NAMALWA (cell line): ENCODE measurements at regions not wholly inside any gene's neighbourhood (a gene's known extent, or its start where the extent isn't known, plus 50 kb on each side); places are given as distances from the start of the nearest gene placed in this dataset.

ENCODE experiments used
- DNase-seq: peaks from one replicate; pipeline ENCODE4 v3.0.0-alpha.2; 2015; ENCODE audit warnings: low spot score

DNA sequence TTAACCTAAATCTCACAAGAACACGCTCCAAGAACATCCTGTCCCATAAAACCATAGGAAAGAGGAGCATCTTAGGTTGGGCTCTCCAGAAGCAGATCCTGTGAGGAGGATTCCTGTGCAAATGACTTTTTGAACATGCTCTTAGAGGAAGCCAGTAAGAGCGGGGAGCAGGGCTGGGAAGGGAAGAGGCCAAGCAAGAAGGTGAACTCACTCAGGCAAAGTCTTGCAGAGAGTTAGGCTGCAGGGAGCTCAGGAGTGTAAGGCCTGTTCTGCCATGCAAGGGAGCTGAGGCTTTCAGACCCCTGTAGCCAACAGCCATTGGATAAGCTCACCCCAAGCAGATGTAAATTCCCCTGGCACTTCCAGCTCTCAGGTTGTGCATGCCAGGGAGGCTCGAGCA lies 63.6 kb upstream of the LY86 start:
- DNase-seq, result no peak

DNA sequence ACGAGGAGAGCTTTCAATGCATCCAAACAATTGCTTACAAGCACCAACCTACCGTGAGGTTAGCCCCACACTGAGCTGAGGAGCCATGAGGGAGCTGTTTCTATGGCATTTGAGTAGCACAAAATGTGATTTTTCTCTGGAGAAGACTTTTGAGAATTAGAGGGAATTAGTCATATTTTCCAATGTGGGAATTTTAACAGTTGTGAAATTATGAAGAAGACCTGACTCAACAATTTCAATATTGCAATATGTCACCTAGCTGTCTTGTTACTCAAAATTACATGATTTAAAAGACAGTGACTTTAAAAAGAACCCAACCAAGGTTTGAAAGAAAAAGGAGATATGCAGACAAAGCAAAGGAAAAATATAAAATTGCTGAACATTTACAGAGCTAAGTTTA lies 62.6 kb upstream of the LY86 start:
- no peak for DNase-seq

DNA sequence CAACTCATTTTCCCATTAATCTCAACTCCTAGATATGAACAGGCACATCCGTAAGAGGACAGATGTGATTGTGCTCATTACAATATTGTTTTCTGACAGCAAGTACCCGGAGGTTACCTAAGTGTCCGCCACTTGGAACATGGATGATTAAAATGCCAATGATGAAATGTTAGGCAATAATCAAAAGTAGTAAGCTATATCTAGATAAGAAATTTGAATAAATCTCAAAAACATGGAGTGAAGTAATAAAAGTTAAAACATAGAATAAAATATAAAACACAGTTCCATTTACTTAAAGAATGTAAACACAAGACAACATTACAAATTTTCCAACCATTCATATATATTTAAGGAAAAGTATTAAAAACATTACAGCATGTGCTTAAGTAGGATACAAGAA lies 59.2 kb upstream of the LY86 start:
- DNase-seq, result no peak

DNA sequence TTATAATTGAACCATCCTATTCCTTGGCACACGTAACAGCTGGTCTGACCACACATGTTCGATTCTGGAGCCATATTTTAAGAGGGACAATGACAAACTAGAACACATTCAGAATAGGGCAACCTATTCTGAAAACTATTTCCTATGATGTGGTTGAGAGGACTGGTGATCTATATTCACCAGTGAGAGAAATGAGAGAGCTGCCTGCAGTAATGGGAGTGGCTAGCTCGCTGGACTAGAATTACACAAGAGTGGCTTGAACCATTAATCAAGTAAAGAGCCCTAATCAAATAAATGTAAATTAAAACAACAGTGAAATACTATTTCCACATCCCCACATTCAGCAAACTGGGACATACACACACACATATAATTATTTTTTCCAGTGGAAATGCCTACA lies 55.3 kb upstream of the LY86 start:
- no peak for DNase-seq

DNA sequence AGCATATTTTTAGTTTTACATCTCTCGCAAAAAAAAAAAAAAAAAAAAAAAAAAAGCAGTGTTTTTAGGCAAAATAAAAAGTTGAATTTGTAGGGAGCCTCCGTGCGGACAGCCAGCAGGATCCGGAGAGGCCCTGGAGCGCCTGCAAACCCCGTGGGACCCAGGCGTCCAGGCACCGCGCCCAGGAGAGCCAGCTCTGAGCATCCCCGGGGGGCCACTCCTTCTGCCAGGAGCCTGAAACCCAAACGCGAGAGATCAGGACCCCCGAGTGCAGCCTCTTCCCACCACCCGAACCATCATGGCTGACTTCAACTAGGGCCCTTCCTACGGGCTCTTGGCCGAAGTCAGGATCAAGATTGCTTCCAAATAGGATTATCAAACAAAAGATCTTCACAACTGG lies 54.1 kb upstream of the LY86 start:
- no peak for DNase-seq

DNA sequence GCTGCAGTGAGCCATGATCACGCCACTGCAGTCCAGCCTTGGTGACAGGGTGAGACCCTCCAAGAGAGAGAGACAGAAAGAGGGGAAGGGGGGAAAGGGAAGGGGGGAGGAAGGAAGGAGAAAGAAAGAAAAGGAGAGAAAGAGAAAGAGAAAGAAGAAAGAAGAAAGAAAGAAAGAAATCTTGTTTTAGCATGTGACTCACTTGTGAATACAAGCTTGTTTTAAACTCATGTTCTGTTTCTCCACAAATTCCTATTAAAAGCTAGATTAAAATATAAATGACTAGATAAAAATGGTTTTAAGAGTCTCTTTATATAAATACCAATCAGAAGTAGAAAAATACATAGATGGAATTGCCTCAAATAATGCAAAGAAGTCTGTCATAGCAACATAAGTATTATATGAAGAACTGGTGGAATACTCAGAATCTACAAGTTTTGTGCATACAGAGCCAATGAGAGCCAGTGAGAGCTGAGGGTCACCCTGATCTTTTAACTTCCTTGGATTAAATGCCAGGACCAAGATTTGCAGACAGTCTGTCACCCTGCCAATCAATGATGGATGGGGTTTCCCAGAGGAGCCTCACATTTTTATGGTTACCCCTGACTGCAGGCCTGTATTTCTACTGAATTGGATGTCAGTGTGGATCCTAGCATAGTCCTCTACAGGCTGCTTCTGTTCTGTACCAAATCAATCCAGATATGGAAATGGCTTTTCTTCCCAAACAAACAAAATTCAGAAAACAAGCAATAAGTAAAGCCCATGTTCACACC lies 50.8 kb upstream of the LY86 start:
- DNase-seq, result no peak

DNA sequence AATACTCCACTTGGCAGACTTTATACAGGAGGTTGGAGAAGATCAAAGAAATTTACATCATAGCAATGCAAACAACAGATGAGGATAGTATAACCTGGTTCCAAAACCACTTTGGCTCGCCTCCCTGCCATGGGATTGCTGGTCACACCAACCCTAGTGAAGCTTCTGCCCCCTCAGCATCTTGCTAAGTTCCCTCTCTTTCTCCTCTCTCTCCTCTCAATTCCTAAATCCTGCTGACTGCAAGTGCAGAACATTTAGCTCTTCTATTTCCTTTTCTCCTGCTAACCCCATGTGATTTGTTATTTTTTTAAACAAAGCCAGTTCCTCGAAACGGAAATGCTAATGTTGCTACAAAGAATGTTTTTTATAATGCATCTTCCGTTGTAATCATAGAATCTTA lies 50.3 kb upstream of the LY86 start:
- DNase-seq, result no peak
